IPS-NIHi7 (cell line): ENCODE measurements at regions not wholly inside any gene's neighbourhood (a gene's known extent, or its start where the extent isn't known, plus 50 kb on each side); places are given as distances from the start of the nearest gene placed in this dataset.

Experiments used
- DNase-seq: peaks from one replicate; pipeline ENCODE4 v3.0.0; 2012; ENCODE audit warnings: mixed read lengths; ENCODE audit errors: extremely low spot score

DNA sequence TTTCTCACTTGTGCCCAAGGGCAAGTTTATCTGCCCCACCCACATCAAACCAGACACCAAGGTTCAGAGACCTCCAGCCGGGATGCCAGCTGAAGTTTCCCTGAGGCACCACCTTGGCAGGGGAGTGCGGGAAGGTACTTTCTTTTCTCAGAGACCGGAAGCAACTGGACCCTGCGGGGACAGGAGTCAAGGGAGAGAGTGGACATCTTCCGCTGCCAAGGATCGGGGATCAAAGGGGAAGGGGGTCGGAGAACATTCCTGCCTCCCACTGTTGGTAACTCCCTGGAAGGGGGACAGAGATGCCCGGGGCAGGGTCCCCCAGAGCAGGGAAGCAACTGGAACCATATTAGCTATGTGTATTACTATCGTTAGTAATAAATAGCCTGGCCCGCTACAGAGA, 161.8 kb downstream of the DICER1 start:
- DNase-seq = no peak

DNA sequence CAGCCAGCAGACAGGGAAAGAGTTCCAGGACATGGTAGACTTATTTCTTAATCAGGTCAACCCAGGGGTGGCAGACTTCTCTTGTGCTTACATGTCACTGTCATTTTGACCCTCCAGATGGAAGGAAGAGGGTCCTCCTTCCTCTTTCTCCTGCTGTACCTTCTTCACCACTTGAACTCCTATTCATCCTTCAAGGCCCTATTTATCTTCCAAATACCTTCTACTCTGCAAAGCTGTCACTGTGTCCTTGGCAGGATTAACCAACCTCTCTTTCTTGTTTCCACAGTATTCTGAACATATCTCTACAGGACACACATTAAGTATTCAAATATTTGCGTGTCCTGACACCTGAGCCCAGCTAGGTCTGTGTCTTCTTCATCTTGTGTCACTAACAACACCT, 163.1 kb downstream of the DICER1 start:
- DNase-seq = no peak

DNA sequence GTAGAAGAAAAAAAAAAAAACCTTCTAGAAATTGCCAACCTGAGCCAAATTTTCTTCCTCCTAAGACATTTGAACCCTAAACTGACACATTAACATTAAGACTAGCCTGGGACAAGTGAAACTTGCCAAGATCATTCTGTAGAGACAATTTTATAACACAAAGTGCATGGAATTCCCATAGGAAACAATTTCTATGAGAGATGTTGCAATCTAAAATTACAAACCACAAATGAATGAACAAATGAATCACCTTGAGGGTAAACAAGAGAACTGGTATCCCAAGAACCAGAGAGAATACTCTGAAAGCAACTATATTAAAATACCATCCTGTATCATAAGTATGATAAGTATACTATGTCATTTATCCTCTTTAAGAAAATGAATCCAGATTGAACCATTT, 165.3 kb downstream of the DICER1 start:
- no peak for DNase-seq

DNA sequence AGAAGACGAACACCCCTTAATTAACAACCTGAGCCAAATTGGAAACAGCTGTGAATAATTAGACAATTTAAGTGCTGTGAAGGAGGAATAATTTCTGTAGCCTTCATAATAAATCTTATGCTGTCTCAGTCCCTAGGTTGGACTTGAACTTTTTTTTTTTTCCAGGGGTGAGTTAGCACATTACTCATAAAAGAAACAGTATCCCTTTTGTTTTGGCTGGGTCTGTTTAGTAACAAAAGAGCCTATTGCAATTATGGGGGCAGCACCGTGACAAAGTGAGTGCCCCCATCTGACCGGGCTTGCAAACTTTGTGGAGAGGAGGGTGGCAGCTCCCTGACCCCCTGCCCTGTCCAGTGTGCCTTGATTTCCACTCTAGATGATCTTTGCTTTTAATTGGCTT, 167.4 kb downstream of the DICER1 start:
- no peak for DNase-seq

DNA sequence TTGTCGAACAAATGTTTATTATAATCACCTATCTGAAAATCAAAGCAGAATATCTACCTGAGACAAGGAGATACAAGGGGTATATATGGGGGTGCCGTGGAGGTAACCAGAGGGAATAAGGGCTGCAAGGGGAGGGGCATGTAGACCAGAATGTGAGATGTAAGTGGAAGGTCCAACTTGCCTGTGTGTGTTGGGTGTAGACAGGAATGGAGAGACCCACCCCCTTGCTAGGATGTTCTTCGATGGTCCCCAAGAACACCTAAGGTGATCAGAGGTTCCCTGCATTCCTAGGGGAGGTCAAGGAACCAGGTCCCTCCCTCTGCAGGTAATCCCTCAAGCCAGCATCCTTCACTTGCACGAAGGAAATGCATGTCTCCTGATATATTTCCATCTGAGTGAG, 167.9 kb downstream of the DICER1 start:
- no peak for DNase-seq

DNA sequence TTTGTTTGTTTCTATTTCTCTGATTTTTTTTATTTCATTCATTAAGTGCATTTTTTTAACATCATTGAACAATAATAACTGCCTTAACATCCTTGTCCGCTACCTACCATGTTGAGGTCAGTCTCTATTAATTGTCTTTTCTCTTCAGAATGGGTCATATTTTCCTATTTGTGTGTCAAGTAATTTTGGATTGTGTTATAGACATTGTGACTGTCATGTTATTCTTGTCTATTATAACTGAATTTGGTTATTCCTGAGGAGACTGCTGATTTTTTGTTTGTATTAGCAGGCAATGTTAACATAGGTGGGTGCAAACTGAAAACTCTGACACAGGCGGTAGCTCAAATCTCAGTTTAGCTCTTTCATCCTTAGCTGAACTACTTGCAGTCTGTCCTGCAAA, 169.9 kb downstream of the DICER1 start:
- DNase-seq = no peak

DNA sequence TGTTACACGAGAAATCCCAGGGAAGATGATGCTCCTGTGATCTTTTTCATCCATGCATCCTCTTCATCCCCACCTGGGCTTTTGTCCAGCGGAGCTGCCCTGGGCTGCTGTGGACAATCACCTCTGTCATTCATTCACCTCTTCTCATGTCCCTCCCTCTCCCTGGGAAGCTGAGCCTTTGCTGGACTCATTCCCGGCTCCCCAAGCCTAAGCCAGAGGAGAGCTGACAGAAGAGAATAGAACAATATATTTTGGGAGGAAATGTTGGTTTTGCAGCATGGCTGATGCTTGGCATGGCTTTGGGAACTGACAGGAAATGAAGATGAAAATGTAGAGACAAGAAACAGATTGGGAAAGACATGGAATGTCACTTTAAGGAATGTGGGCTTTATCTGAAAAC, 177.4 kb downstream of the DICER1 start:
- no peak for DNase-seq

DNA sequence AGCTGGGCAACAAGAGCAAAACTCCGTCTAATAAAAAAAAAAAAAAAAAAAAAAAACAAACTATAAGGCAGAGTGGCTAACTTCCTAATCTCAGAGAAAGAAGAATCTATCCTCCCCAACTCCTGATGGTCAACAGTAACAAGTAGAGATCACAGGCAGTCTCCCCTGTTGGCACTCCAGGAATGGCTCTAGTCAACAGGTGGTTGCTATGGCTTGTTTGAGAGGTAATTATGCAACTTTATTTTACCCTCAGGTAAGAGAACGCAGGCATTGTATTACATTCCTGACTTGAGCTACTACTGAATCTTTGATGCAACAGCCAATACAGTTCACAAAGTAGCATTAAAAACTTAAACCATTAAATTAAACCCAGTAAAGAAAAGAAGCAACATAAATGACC, 180.3 kb downstream of the DICER1 start:
- DNase-seq = no peak

DNA sequence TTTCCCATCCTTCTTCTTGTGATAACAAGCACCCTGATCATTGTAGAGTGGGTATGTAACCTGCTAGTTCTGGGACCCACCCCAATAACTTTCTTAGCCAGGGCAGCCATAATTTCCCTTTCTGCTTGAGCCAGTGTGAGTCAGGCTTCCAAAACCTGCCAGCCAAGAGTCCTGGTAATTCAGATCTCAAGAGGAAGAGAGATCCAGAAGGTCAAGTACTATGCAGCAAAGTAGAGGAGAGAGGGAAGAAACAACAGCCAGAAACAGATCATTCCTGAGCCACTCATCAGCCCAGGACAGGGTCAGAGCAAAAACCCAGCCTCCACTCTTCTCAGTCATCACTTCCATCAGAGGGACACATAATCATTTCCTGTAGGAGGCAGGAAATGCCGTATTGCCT, 182.0 kb downstream of the DICER1 start:
- no peak for DNase-seq

DNA sequence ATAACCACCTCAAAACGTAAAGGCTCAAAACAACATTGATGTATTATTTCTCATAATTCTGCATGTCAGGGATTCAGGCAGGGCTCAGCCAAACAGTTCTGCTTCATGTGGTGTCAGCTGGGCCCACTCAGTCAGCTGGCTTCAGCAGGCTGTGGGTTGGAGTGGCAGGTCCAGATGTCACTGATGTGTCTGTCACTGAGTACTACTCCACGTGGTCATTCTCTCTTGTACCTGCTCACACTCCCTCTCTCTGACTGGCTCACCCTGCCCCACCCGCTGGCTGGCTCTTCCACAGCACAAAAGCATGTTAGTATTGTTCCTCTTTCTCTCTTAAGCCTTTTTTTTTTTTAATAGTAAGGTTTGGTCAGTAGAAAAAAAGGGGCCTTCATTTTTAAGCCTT, 182.4 kb downstream of the DICER1 start:
- no peak for DNase-seq

DNA sequence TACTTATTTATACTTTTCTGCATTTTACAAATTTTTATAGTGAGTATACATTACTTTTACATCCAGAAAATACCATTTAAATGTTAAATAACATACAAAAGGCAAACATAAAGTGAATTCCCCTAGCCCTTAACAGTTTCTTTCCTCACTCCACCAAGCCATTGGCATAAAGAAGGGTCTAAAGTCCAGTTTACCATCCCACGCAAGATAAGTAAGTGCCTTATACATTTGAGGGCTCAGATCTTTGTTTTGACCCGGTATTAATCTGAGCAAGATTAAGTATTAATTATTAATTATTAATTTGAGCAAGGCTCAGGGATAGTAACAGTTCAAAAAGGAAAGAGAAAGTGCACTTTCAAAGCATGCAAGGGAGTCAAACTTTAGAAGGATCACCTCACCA, 182.9 kb downstream of the DICER1 start:
- no peak for DNase-seq

DNA sequence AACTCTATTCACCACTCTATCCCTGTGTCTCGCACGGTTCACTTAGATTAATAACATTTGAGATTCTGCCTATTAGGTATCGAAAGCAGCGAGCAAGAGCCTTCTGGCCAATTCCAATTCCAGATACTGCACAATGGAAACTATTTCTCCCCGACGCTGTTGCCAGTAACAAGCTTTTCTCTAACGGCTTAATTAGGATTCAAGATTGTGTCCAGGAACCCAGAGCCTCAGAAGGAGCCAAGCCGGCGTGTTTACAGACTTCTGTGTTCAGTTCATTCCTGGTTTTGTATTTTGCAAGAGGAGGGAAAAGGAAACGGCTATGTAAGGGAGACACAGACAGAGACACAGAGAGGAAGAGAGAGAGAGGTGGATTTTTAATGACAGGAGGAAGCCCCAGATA, 185.6 kb downstream of the DICER1 start:
- no peak for DNase-seq

DNA sequence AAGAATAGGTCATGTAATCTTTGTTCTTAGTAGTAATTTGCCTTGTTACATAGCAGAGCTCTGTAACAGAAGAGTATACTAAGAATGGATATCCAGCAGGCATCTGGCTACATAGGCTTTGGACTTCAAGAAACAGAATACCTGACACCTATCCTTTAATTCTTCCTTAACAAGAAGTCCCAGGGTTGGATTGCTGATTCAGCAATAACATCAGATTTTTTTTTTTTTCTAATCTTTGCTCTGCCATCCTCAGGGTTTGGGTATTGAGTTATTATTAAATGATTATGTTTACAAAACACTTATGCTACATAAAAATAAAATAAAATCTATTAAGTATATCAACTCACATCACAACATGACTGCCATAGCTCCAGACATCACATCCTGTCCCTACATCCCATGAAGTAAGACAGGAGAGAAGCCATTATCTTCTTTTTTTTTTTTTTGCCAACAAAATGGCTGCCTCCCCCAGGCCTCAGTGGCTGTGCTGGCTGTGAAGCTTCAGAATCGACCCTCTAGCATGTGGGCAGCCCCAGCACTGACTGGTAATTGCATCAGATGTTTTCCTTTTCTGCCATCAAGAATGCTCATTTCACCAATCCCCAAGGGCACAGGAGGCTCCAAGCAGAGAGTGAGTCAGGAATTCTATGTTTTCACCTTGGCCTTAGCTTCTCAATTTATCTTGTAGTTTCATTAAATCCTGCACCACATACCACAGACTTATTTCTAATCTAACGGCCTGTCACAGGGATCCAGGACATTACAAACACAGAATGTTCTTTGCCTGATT, 186.2 kb downstream of the DICER1 start:
- DNase-seq = no peak

DNA sequence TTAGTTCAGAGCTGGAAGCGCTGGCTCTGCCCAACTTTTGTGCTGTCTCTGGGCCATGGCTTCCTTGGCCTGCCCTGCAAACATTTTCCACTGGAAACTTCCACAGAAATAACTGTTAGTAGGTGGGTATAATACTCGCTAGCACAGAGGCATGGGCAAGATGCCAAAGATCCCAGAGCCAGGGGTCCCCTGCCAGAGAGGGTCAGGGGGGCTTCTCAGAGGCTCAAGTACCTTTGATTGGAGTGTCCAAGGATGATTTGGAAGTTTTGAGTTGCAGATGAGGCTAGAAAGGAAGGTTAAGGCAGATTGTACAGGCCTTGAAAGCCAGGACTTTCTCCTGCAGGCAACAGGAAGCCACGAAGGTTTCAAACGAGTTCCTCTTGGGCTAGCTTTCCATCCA, 187.6 kb downstream of the DICER1 start:
- no peak for DNase-seq

DNA sequence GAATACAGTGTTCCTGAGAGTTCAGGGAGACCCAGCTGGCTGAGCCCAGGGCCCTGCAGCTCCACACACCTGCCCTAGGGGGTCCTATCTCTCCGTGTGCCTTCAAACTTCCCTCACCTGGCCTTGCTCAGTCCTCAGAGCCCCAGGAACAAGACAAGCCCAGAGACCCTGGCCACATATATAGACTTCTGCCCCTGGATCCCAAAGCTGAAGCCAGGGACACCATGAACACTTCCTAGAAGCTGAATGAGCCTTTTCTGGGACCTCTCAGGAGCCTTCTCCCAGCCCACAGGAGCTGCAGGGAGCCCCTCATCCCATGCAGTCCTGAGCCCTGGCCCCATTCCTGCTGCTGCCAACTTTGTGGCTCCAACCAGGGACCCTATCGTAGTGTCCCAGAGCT, 190.5 kb downstream of the DICER1 start:
- no peak for DNase-seq

DNA sequence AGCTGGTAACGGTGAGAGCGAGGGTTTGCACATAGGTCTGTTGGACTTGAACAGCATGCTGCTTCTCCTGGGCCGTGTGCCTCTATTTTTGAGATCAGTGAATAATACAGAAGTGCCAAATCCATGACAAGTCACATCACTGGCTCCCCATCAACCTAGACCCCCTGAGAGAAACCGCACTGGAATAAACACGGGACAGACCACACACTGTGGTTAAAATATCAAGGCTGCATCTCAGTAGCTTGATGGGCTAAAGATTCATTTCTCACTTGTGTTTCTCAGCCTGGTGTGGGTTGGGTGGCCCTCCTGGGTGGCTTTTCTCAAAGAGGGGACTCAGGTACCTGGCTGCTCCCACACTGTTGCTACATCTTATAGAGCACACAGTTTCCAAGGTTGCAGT, 191.0 kb downstream of the DICER1 start:
- no peak for DNase-seq

DNA sequence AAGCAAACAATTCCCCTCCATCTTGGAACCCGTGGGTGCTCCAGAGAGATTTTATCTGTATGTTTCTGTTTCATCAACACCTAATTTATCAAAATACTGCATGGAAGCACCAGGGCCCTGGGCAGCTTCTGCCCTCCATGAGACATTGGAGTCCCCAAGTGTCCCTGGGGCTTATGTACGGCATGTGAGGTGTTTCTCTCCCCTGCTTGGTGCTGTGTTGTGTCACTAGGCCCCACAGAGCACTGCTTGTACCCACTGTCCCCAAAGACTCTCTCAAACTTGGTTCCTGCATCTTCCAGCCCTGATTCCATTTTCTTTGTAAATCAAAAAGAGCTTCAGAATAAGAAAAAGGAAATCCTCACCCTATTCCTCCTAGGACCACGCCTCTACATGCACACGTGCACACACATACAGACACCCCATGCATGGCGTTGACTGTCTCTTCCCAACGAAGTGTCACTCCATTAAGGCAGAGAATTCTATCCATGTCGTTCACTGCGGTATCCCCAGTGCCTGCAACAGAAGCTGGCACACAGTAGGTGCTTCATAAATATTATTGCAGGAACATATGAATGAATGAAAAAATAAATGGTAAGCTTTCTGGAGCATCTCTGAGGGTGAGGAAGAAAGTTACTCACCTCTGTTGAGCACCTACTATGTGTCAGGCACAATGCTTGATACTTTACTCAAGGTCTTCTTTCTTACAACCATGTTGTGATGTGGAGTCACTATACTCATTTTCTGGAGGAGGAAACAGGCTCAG, 191.6 kb downstream of the DICER1 start:
- no peak for DNase-seq

DNA sequence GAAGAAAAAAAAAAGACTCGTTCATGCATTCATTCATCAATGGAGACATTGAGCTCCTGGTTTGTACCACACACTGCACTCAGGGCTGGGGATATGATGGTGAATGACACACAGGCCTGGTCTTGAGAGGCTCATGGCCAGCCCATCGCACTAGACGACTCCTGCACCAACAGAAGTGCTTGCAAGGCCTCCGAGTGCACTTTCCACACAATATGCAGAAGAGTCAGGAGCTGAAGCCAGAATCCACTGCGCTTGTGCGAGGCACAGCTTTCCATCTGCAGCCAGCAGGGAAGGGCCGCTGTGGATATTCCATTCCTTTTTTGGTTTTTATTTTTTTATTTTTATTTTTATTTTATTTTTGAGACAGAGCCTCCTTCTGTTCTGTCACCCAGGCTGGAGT, 192.4 kb downstream of the DICER1 start:
- no peak for DNase-seq

DNA sequence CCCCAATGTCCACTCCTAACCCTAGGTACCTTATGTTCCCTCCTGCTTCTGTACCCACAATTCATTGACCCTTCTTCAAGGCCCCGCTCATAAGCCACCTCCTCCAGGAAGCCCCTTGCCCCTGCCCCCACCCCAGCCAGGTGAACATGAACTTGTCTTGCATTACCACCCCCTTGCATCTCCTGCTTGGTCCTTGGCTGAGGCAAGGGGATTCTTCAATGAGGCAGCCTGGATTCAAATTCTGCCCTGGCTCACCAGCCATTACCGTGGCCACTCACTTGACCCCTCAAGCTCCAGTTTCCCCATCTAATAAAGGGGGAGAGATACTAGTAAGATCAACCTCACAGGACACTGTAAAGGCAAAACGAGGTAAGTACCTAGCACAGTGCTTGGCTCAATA, 193.1 kb downstream of the DICER1 start:
- no peak for DNase-seq

DNA sequence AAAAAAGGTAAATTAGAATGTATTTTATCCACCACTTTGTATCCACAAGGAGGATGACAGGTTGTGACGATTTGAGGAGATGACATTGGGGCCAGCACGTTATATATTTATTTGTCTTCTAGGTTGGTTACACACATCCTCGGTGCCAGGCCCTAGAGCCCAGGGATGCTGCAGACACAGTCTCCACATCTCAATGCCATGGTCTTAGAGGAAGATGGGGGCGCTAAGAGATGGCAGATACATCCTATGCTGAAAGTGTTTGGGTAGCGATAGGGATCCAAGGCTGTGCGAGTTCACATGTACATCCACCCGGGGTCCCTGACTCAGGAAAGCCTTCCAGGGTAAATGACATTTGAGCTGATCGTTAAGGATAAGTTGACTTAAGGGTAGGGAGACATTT, 193.1 kb upstream of the GSC start:
- no peak for DNase-seq

DNA sequence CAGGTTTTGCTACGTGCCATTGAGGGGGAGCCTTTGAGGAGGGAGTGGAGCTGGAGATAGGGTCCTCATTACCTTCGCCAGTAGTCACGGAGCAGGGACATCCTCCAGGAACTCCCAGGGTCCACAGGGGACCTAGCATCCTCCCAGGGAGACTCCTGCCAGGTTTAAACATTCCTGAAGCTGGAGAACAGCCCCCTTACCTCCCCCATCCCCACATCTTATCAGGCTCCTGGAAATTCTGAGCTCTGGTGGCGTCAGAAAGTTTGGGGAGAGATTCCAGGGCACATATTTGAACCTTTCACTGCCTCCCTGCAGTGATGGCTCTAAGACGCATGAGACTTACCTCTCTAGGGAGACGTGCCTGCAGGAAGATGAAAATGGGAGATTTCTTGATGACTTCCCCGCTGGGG, 192.3 kb upstream of the GSC start:
- DNase-seq = no peak

DNA sequence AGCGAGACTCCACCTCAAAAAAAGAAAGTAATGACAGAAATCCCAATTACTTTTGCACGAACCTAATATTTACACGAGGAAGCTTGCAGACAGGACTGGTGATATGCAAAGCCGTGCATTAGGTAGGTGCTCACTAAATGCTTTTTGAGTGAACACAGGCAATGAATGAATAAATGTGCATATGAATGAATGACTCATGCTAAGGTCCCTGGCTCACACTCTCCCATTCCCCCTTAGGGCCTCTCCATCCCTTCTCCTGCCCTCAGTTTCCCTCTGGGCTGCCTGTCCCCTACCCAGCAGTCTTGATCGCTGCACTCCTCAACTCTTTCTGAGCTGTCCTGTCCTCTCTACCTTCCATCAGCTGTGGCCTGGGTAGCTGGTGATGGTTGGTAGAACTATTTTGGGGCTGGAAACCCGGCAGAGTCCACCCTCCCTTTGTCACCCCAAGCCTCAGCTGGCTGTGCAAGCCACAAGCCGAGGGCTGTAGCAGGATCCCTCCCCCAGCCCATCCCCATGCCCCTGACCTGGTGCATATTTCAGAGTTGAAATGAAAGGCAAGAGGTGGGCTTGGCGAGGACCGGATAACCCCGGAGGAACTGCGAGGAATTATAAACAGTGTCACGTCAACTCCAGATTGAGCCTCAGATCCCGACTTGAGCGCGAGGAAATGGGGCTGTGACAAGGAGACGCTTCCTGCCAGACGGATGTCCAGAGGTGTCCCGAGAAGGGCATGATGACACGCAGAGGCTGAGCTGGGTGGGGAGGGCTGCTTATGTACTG, 191.7 kb upstream of the GSC start:
- DNase-seq = no peak
